T-helper 2 cell (primary cell): ENCODE measurements at regions not wholly inside any gene's neighbourhood (a gene's known extent, or its start where the extent isn't known, plus 50 kb on each side); places are given as distances from the start of the nearest gene placed in this dataset.

Experiments
- DNase-seq, 5 experiments: peaks; one replicate each; pipeline versions ENCODE4 v3.0.0 to v3.0.0-alpha.2; 2012 to 2022

GRCh38 chr4:180861651-180862050 is 1381.6 kb upstream of the TENM3 start:
- DNase-seq, result no peak

GRCh38 chr4:180866933-180867643 is 1376.1 kb upstream of the TENM3 start:
- DNase-seq, result no peak

GRCh38 chr4:180870623-180871022 is 1372.6 kb upstream of the TENM3 start:
- DNase-seq, result no peak

DNA sequence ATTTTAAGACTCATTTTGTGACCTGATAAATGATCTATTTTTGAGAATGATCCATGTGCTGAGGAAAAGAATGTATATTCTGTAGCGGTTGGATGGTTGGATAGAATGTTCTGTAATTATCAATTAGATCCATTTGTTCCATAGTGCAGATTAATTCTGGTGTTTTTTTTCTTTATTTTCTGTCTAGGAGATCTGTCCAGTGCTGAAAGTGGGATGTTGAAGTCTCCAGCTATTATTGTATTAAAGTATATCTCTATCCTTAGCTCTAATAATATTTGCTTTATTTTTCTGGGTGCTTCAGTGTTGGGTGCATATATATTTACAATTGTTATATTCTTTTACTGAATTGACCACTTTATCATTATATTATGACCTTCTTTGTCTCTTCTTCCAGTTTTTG is 1344.9 kb upstream of the TENM3 start:
- no peak for DNase-seq

GRCh38 chr4:180900781-180901180 is 1342.4 kb upstream of the TENM3 start:
- DNase-seq, result no peak

DNA sequence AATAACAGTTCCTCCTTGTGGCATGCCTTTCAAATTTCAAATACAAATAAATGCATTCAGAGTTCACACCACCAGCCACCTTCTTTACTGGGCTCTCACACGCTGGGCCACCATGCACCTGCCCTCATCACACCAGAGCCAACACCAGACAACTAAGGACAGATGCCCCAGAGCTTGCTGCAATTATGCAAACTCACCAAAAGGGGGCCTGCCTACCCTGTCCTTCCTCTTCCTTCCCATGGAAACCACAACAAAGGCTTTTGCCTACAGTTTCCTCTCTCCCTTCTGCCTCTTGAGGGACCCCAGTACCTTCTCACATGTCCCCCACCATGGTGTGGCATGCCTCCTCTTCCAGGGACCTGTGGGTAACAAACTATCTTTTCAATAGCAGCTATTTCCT is 1333.9 kb upstream of the TENM3 start:
- DNase-seq, result no peak

GRCh38 chr4:180913750-180914149 is 1329.5 kb upstream of the TENM3 start:
- no peak for DNase-seq

DNA sequence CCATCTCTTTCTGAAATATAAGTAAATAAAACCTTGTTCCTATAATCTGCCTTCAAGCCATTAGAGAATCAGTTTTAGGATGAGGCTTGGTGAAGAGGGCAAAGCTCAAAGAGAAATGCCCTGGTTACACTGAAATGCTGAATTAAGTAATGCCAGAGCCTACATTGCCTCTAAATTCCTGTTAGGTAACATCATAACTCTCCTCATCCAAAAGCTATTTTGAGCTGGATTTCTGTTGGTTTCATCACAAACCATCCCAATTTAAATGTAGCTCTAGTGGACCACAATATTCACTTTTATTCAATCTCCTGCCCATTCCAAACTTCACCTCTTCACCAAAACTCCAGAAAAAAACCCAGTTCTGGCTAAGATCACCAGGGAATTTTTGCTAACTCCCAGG is 1319.7 kb upstream of the TENM3 start:
- no peak for DNase-seq

- DNase-seq, result no peak
These were observed 1317.4 kb upstream of the TENM3 start for GRCh38 chr4:180925805-180926204.

GRCh38 chr4:180926277-180926676 is 1316.9 kb upstream of the TENM3 start:
- no peak for DNase-seq

DNA sequence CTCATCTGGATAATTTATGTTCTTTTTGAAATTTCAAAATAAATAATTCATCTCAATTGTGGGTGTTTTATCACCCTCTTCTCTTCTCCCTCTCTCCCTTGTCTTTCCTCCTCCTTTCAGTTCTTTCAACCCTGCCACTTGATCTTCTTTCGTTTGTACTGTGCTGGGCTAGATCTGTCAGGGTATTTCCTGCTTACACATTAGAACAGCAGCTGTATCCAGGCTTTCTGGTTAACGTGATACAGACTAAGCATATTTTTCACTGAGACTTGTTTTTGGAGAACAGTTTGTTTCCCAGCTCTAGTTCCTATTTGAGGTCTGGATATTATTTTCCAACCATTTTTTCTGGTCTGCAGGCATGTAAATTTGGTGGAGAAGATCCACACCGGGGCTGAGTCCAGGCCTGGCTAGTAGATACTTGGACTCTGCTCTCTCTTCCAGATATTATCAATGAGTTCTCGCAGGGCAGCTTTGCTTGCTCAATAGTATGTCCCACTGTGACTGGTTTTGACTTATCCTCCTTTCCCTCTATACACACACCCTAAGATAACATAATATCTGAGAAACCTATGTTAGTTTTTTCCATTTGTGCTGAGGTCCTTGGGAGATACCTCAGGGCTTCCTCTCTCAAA is 1310.7 kb upstream of the TENM3 start:
- DNase-seq, result no peak

DNA sequence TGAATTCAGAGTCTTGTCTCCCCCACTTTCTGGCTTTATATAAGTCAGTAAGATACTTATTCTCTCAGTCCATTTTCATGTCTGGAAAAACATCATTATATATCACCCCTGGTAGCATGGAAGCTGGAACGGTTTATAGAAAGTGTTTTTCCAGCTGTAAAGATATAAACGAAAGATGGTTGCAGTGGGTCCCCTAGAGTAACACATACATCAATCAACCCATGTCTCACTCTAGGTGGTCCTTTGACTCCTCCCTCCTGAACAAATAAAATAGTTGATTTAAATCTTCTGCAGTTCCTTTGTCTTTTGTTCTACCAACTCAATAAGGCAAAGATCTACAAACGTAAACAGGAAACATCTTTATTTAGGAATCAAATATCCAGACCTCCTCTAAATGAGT is 1306.1 kb upstream of the TENM3 start:
- DNase-seq, result no peak

- DNase-seq, result no peak
These were observed 1302.5 kb upstream of the TENM3 start for GRCh38 chr4:180940680-180941079.

GRCh38 chr4:180942367-180942916 is 1300.8 kb upstream of the TENM3 start:
- no peak for DNase-seq

GRCh38 chr4:180946188-180946587 is 1297.0 kb upstream of the TENM3 start:
- no peak for DNase-seq

DNA sequence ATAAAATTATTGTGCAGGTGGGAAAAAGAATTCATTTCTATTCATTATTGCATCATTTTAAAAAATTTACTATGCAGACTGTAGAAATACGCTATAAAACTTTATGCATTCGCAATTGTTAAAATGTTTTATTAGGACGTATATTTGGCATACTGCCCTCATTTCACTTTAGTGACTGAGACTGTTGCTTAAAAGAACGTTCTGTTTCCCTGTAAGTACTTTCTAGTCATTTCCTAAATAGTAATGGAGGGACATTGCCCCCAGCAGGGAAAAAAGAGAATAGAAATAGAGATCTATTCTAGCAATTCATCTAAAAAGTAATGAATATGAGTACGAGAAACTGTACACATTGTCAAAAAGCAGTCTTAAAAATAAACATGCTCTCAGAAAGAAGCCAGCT is 1295.8 kb upstream of the TENM3 start:
- DNase-seq, result no peak

DNA sequence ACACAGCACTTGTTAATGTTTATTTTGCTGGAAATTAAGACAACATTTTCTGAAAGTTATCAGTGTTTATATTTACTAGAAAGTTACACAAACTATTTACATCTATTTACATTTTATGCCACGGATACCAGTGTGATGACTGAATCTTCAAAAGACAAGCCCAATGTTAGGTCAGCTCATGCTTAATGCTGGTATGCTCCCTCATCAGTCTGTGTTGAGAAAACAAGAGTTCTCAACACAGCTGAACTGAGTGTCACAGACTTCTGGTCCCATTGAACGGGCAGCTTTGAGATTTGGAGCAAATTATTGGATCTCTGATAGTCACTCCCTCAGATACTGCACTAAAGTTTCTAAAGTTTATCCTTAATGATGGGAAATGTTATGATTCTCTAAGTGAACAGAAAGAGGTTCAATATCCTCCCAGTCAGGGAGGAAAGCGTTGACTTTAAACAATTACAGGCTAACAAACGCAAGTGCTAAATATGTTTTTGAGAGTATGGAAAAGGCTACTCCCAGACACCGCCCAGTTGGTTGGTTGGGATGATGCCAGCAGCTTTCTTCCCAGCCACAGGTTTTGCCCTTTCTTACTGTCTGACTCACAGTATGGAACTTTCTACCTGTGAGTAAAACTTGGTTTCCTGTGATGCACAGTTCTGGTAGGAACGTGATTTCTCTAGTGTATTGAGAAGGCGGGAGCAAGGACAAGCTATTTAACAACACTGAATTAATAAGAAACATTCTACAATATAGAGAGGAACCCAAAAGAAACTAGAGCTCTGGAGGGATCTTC is 1293.6 kb upstream of the TENM3 start:
- no peak for DNase-seq

- DNase-seq, result no peak
These were observed 1292.8 kb upstream of the TENM3 start for GRCh38 chr4:180950377-180950776.

DNA sequence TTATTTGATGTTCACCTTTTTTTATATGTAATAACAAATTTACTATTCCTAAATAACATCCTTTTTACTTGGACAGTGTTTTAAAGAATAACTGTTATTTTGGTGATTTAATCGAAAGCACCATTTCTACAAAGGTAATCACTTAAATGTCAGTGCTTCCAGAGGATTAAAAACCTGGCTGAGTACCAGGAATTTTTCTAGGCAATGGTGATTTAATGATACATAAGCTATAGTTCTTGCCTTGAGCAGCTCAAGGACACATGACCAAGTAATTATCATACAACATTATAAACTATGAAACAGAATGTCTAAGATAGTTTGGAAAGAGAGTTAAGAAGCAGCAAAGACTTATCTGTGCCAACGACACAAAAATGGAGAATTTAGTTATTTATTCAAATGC is 1291.9 kb upstream of the TENM3 start:
- no peak for DNase-seq

DNA sequence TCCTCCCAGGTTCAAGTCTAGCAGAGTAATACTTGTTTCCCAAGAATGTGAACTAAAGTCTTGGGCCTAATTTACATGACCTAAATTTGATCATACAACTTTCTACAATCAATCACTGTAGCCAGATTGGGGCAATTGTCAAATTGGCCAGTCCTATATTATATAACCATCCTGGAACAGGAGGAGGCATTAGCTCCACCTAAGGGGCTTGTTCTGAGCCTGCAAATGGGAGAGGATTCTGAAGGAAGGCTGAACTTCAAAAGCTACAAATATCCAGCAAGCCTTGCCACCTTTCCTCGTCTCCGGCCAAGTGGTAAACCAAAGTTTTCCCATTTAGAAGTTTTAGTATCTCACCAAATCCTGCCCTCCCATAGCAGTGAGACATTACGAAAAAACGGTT is 1289.6 kb upstream of the TENM3 start:
- DNase-seq, result no peak

DNA sequence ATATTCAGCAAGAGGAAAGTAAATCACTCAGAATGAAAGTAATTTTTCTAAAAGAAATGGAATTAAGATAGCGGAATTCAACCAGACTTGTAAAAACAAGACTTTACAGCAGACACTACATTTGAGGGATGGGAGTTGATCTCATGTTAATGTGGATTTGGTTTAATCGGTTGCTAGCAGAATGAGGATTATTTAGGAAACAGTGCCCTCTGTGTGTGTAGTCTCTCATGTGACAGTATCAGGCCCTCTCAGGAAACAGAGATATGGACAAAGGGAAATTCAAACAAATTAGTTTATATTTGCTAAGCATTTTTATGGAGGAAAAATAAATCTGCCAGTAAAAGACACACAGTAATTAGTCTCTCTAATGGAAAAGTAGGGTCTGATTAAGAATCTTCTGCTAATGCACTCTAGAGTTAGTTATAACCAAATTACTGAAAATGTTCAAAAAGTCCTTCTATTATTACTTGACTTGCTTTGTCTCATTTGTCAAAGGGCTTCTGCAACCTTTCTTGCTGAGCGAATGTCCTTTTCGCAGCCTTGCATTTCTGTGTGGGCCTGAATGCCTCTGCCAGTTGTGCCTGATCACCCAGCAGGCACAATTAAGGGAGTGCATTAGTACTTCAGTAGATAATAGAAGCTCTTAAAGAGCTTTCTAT is 1282.3 kb upstream of the TENM3 start:
- no peak for DNase-seq

DNA sequence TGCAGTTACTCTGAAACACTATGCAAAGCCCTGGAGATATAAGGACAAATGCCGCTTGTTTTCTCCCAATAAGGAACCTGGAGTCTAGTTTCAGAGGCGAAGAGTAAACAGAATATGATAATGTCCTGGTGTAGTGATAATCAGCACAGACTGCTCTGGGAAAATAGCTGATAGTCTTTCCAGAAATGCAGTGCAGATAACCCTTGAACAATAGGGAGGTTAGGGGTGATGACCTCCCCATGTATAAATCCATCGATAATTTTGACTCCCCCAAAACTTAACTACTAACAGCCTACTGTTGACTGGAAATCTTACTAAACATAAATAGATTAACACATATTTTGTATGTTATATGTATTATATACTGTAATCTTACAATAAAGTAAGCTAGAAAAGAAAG is 1280.9 kb upstream of the TENM3 start:
- no peak for DNase-seq

DNA sequence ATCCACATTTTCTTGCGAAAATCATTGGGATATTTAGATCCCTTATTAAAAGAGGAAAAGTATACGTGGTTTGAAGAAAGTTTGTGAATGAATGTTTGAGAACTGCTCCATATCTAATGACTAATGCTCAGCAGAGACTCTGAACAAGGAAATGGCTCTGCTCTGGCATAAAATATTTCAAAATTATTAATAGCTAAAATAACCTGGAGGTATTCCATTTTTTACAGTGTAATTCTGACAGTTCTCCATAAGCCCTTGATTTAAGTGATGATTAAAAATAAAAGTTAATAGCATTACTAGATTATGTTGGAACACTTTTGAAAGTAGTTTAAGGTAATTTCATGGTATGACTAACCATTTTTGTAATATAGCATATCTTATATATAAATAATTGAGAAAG is 1276.9 kb upstream of the TENM3 start:
- DNase-seq, result no peak
